GM23338 (cell line): ENCODE measurements at regions not wholly inside any gene's neighbourhood (a gene's known extent, or its start where the extent isn't known, plus 50 kb on each side); places are given as distances from the start of the nearest gene placed in this dataset.

ENCODE experiments used
- ATAC-seq: fragments of 200-7000 bp; cut with Tn5 transposase; 3 replicates; pipeline ENCODE4 v1.9.1; 2020
- DNase-seq: peaks from one replicate; pipeline ENCODE4 v3.0.0-alpha.2; 2015; ENCODE audit warnings: low spot score
- H2AFZ ChIP-seq: fragments of 200-600 bp; sonication (generic); 2 replicates; pipeline ENCODE4 v1.8.0; 2016; ENCODE audit warnings: antibody characterized with exemption, mild to moderate bottlenecking, moderate library complexity
- H3F3A ChIP-seq: fragments of 200-600 bp; sonication (generic); replicated peaks from 2 replicates; pipeline ENCODE4 v1.8.0; 2017; ENCODE audit warnings: antibody characterized with exemption, mixed run types, low read depth
- H3K27ac ChIP-seq: fragments of 200-600 bp; sonication (generic); 2 replicates; pipeline ENCODE4 v1.6.1; 2016; ENCODE audit warnings: low read depth
- H3K27me3 ChIP-seq: fragments of 200-600 bp; sonication (generic); 2 replicates; pipeline ENCODE4 v1.8.0; 2016; ENCODE audit warnings: mild to moderate bottlenecking, mixed run types, moderate library complexity; ENCODE audit not compliant: insufficient read depth
- H3K36me3 ChIP-seq: fragments of 200-600 bp; sonication (generic); 2 replicates; pipeline ENCODE4 v1.8.0; 2016; ENCODE audit warnings: mild to moderate bottlenecking; ENCODE audit not compliant: insufficient read depth
- H3K4me1 ChIP-seq: fragments of 200-600 bp; sonication (generic); 2 replicates; pipeline ENCODE4 v1.8.0; 2016; ENCODE audit warnings: mild to moderate bottlenecking, moderate library complexity; ENCODE audit not compliant: insufficient read depth
- H3K4me2 ChIP-seq: fragments of 200-600 bp; sonication (generic); 2 replicates; pipeline ENCODE4 v1.7.1; 2017; ENCODE audit warnings: mixed run types
- H3K4me3 ChIP-seq: fragments of 200-600 bp; sonication (generic); 2 replicates; pipeline ENCODE4 v1.6.1; 2016; ENCODE audit warnings: mixed run types
- H3K79me2 ChIP-seq: fragments of 200-600 bp; sonication (generic); replicated peaks from 2 replicates; pipeline ENCODE4 v1.8.0; 2017; ENCODE audit warnings: mild to moderate bottlenecking; ENCODE audit not compliant: insufficient read depth
- H3K9me2 ChIP-seq: fragments of 200-600 bp; sonication (generic); 2 replicates; pipeline ENCODE4 v1.8.0; 2017; ENCODE audit not compliant: insufficient read depth
- H4K20me1 ChIP-seq: fragments of 200-600 bp; sonication (generic); replicated peaks from 2 replicates; pipeline ENCODE4 v1.8.0; 2017; ENCODE audit warnings: mild to moderate bottlenecking; ENCODE audit not compliant: insufficient read depth
- H3K27ac Mint-ChIP-seq: 2 replicates; pipeline ENCODE4 v1.8.0; 2020; ENCODE audit warnings: inconsistent platforms, mild to moderate bottlenecking, moderate library complexity, mixed read lengths
- H3K27me3 Mint-ChIP-seq: 3 replicates; pipeline ENCODE4 v1.8.0; 2022; ENCODE audit warnings: low read depth, mild to moderate bottlenecking, moderate library complexity, mixed read lengths, inconsistent platforms; ENCODE audit not compliant: insufficient read depth, poor library complexity
- H3K36me3 Mint-ChIP-seq: 3 replicates; pipeline ENCODE4 v1.8.0; 2021; ENCODE audit warnings: low read depth, mild to moderate bottlenecking, inconsistent platforms, moderate library complexity, mixed read lengths
- H3K4me1 Mint-ChIP-seq: 3 replicates; pipeline ENCODE4 v1.8.0; 2020; ENCODE audit warnings: mild to moderate bottlenecking, inconsistent platforms, mixed read lengths
- H3K4me3 Mint-ChIP-seq: 3 replicates; pipeline ENCODE4 v1.8.0; 2021; ENCODE audit warnings: moderate library complexity, mild to moderate bottlenecking, inconsistent platforms, mixed read lengths
- H3K9me3 Mint-ChIP-seq: 3 replicates; pipeline ENCODE4 v1.8.0; 2020; ENCODE audit warnings: moderate library complexity, mild to moderate bottlenecking, inconsistent platforms, mixed read lengths
- CREB1 ChIP-seq: fragments of 250-450 bp; sonication (Bioruptor Pico); IDR thresholded peaks from 2 replicates; pipeline ENCODE4 v1.5.0; 2020; ENCODE audit warnings: low read depth, mild to moderate bottlenecking, moderate library complexity
- CTCF ChIP-seq, 2 experiments: fragments of 200-600 bp in 1 of 2; sonication (generic) in 1 of 2; conservative IDR thresholded peaks; 2 replicates each; pipeline versions ENCODE4 v1.5.1 to v1.6.1; 2016 to 2017; ENCODE audit warnings: antibody characterized with exemption in 2 of 2, low read depth in 2 of 2, mild to moderate bottlenecking in 2 of 2, moderate library complexity in 1 of 2
- ETS1 ChIP-seq: IDR thresholded peaks from 2 replicates; pipeline ENCODE4 v1.6.1; 2016; ENCODE audit warnings: antibody characterized with exemption
- EZH2 ChIP-seq: fragments of 200-600 bp; sonication (generic); IDR thresholded peaks from one replicate; pipeline ENCODE4 v1.8.0; 2017; ENCODE audit warnings: antibody characterized with exemption, mild to moderate bottlenecking, low read depth; ENCODE audit not compliant: unreplicated experiment
- EZH2phosphoT487 ChIP-seq: fragments of 200-600 bp; sonication (generic); IDR thresholded peaks from one replicate; pipeline ENCODE4 v1.8.1; 2018; ENCODE audit warnings: antibody characterized with exemption; ENCODE audit not compliant: unreplicated experiment
- JUNB ChIP-seq: IDR thresholded peaks from one replicate; pipeline ENCODE4 v1.6.1; 2016; ENCODE audit warnings: antibody characterized with exemption; ENCODE audit not compliant: unreplicated experiment
- NANOG ChIP-seq: IDR thresholded peaks from 2 replicates; pipeline ENCODE4 v1.6.1; 2016; ENCODE audit warnings: antibody characterized with exemption, borderline replicate concordance
- POLR2AphosphoS5 ChIP-seq: IDR thresholded peaks from 2 replicates; pipeline ENCODE4 v1.6.1; 2016; ENCODE audit warnings: antibody characterized with exemption, low read depth
- STAT1 ChIP-seq: IDR thresholded peaks from one replicate; pipeline ENCODE4 v1.6.1; 2016; ENCODE audit warnings: antibody characterized with exemption; ENCODE audit not compliant: unreplicated experiment
- ZNF114 ChIP-seq: fragments of 250-450 bp; sonication (Bioruptor Pico); IDR thresholded peaks from 2 replicates; pipeline ENCODE4 v1.5.0; 2020; ENCODE audit warnings: mild to moderate bottlenecking, moderate library complexity
- ZNF331 ChIP-seq: fragments of 250-450 bp; sonication (Bioruptor Pico); IDR thresholded peaks from 2 replicates; pipeline ENCODE4 v1.5.0; 2020; ENCODE audit warnings: low read depth, mild to moderate bottlenecking, moderate library complexity
- TF ChIP-seq, protein P1 (sequence below): IDR thresholded peaks from one replicate; pipeline ENCODE4 v1.6.1; 2018; ENCODE audit warnings: antibody characterized with exemption; ENCODE audit not compliant: unreplicated experiment

DNA sequence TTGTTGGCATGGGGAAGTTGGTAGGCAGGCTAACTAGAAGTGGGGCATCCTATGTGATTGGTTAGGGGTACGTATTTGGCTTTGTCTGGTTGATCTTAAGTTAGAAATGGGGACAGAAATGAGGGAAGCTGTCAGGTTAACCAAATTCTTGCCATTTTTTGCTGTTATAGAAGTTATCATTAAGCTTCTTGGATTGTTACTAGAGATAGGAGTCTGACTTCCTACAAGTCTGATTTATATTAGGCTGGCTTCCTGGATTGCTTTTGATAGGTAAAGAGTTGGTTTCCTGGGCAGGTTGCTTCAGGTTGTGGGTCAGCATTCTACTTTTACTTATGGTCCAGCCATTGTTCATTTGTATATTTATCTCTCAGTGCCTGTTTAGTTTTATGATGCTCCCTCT lies 216.9 kb downstream of the TLE4 start (continued):
- TF ChIP-seq, protein P1, sequence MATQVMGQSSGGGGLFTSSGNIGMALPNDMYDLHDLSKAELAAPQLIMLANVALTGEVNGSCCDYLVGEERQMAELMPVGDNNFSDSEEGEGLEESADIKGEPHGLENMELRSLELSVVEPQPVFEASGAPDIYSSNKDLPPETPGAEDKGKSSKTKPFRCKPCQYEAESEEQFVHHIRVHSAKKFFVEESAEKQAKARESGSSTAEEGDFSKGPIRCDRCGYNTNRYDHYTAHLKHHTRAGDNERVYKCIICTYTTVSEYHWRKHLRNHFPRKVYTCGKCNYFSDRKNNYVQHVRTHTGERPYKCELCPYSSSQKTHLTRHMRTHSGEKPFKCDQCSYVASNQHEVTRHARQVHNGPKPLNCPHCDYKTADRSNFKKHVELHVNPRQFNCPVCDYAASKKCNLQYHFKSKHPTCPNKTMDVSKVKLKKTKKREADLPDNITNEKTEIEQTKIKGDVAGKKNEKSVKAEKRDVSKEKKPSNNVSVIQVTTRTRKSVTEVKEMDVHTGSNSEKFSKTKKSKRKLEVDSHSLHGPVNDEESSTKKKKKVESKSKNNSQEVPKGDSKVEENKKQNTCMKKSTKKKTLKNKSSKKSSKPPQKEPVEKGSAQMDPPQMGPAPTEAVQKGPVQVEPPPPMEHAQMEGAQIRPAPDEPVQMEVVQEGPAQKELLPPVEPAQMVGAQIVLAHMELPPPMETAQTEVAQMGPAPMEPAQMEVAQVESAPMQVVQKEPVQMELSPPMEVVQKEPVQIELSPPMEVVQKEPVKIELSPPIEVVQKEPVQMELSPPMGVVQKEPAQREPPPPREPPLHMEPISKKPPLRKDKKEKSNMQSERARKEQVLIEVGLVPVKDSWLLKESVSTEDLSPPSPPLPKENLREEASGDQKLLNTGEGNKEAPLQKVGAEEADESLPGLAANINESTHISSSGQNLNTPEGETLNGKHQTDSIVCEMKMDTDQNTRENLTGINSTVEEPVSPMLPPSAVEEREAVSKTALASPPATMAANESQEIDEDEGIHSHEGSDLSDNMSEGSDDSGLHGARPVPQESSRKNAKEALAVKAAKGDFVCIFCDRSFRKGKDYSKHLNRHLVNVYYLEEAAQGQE = no peak
- TF ChIP-seq EZH2 = no peak
- TF ChIP-seq ZNF114 (CRISPR knock-in tag) = no peak
- TF ChIP-seq POLR2AphosphoS5 = no peak
- no peak for TF ChIP-seq JUNB

GRCh38 chr9:79781263-79781662 lies 209.5 kb downstream of the TLE4 start:
- no peaks in the 10 kb centered on the region for H4K20me1 ChIP-seq
- H2AFZ ChIP-seq = no peak overlapping the region
- no peak for DNase-seq
- no peaks in the 10 kb centered on the region for H3F3A ChIP-seq
- H3K4me1 ChIP-seq = no peaks in the 10 kb centered on the region
- Mint-ChIP-seq H3K27ac (no peak overlapping the region), H3K9me3 (no peaks in the 10 kb centered on the region), H3K36me3 (no peaks in the 10 kb centered on the region), H3K27me3 (no peaks in the 10 kb centered on the region), H3K4me3 (no peak overlapping the region), H3K4me1 (0 out of 3 replicates have a peak, but pooled peaks cover under 1% of the 10 kb centered on the region)
- ATAC-seq = no peak
- no peaks in the 10 kb centered on the region for H3K27me3 ChIP-seq
- no peaks in the 10 kb centered on the region for H3K79me2 ChIP-seq
- no peaks in the 10 kb centered on the region for H3K36me3 ChIP-seq
- H3K4me3 ChIP-seq = no peak overlapping the region
- no peak overlapping the region for H3K4me2 ChIP-seq
- H3K27ac ChIP-seq = no peak overlapping the region
- H3K9me2 ChIP-seq = peaks cover 18% of the 10 kb centered on the region; the same call in 1 of the 2 replicates
- no peak for TF ChIP-seq CREB1 (CRISPR knock-in tag)
- no peak for TF ChIP-seq ZNF114 (CRISPR knock-in tag)
- TF ChIP-seq EZH2 = no peak
- no peak for TF ChIP-seq NANOG
- no peak for TF ChIP-seq ZNF331
- no peak for TF ChIP-seq STAT1
- TF ChIP-seq, protein P1 = no peak
- TF ChIP-seq EZH2phosphoT487 = no peak
- no peak for TF ChIP-seq ETS1
- TF ChIP-seq POLR2AphosphoS5 = no peak
- no peak for TF ChIP-seq CTCF (conservative IDR thresholded peaks at IDR 0.05; ENCODE audit: low read depth in 2 of 2)
